ENCODE measurements at regions not wholly inside any gene's neighbourhood (a gene's known extent, or its start where the extent isn't known, plus 50 kb on each side); places are given as distances from the start of the nearest gene placed in this dataset.
A peak's percentile ranks its signal among the peaks of the same experiment; 100 is the strongest.
"Not testable (repeated sequence)": the region's sequence is repeated elsewhere in the genome, so short reads cannot be mapped to it uniquely, and the experiment has no call there.

DNA sequence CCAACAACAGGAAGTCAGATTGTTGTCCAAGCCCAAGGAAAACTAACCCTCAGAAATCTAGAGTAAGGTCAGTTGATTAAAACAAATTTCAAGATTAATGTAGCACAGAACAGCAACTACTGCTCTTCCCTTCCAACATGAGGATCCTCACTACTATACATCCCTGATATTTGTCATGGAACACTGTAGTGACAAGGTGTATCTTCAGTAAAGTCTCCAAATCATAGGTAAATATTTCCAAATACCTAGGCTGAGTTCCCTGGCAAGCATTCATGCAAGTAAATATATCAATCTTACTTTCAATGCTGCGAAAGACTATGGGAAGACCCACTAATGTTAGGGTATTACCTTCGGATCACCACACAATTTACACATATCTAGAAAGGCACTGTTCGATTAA, 986.9 kb upstream of the ARRDC3 start:
- no peak for DNase-seq

- no peak for DNase-seq
These were observed 986.5 kb upstream of the ARRDC3 start for GRCh38 chr5:92369587-92369986.

DNA sequence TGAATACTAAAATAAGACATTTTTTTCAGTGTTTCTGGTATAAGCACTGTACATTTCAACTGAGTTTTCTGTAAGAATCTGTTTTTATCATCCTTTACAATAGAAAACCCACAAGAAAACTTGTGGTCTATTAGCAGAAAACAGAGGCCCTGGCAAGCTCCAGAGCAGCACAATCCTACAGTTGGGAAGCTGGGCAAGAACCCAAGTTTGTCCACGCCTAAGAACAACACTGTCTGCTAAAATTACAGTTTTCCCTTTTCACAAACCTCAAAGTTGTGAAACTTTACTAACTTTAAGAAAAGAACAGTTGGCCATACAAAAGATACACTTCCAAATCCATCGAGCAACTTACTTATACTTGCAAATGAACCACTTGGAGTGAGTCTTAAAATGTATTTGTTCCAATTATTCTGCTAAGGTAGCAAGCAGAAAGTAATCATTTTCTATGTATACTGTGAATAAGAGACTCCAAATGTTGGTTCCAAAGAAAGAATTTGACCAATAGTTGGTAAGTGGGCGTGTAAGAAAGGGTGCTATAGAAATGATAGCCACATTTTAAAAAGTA, 982.0 kb upstream of the ARRDC3 start:
- DNase-seq: no peak

DNA sequence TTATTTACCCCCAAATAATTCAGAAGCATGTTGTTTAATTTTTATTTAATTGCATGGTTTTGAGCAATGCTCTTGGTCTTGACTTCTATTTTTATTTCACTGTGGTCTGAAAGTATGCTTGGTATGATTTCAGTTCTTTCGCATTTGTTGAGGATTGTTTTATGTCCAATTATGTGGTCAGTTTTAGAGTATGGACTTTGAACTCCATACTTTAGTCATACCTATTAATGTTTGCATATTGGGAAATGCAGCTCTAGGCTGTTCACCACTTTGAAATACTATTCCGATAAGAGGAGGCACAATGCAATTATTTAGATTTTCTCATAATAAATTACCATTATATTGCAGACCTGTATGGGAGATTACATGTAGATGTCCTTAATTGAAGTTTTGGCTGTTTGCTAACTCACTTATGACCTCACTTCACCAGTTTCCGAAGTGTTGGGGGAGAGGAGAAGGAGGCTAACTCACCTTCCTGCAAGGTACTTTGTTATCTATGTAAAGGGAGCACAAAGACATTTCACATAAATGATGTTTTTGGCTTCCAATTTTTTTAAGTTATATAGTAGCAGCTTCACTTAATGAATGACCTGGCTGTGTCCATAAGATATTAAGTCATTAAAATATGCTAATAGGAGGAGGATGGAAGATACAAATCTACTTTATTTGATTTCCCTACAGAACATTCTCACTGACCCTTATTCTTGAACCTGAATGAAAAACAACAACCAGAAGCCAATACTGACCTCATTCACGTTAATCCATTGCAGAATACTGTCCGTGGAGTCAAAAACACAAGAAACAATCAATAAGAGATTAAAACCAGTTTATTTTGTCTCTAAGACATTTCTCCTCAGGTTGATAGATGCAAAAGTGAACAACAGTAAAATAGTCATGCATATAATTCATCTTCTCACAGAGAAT, 970.3 kb upstream of the ARRDC3 start:
- no peak for DNase-seq

GRCh38 chr5:92337772-92338234, 954.7 kb upstream of the ARRDC3 start:
- no peak for DNase-seq

DNA sequence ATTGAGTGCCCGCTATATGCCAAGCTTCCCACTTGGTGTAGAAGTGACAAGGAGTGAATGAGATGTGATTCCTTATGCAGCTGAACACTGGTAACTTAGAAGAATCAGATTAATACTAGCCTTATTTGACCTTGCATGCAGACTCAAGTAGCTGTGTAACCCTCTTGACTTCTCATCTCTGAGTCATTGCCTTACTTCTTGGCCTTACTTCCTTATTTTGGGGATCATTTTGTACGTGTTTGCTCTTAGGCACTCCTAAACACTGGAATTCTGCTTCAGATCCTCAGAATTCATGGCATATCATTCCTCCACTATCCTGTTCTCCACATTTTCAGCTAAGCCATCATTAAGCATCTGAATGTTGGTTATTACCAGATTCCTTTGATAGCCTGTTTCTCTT, 948.9 kb upstream of the ARRDC3 start:
- no peak for DNase-seq

DNA sequence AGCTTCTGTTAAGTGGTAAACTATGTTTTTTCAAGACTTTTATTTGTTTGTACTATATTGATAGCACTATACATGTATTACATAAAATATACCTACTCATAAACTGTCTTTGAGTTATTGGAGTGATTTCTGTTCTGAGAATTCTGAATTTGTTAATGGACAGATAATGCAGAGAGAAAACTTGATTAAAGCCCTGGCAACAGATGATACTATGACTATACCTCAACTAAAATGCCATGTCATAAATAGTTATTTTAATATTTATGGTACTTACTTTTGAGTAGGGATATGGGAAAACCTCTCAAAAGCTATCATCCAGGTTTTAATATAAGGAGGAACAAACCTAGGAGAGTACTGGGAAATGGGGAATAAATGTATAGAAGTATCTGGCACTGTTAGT, 947.2 kb upstream of the ARRDC3 start:
- DNase-seq: no peak

GRCh38 chr5:92329759-92330158, 946.6 kb upstream of the ARRDC3 start:
- DNase-seq: no peak

DNA sequence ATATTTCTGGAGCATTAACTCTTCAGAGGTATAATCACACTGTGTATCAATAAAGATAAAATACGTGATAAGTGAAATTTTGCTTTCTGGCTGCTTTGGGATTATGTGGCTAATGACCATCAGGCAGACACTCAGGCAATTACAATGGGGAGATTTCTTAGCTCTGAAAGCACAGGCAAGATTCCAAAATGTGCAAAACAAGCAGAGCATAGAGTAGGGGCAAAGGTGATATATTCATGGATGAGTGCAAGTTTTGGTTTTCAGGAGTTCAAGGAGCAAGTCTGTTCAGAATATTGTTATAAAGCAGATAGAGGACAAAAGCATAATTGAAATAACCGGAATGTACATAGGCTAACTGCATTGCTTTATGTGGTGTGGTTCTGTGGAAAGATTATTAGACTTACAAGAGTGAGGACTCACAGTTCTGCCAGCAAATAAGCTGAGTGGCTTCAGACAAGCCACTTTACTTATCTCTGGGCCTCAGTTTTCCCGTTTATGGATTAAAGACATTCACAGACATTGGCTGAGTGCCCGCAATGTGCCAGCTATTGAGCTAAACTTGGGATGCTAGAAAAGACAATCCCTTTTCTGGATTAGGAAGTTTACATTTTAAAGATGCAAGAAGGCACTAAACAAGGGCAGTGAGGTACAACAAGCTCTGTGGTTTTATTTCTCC, 945.6 kb upstream of the ARRDC3 start:
- no peak for DNase-seq

- DNase-seq: no peak
These were observed 937.3 kb upstream of the ARRDC3 start for GRCh38 chr5:92320446-92320845.

DNA sequence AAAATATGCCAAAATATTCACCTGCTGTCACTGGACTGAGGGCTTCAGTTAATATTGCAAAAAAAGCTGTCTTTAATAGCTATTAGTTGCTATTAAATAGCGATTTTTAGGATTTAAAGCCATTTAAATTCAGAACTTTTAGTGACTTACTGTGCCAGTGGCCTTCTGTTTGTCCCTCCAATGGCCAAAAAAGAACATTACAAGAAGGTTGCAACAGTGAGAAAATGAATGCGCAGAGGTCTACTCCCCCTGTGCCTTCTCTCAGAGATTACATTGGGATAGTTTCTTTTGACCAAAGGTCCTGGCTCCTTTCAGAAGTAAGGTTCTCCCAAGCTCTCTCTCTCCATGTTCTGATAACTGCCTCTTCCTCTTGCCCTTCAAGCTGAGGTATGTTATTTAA, 930.3 kb upstream of the ARRDC3 start:
- no peak for DNase-seq

GRCh38 chr5:92309336-92309991, 926.3 kb upstream of the ARRDC3 start:
- DNase-seq: peak; percentile 51

- DNase-seq: no peak
These were observed 925.6 kb upstream of the ARRDC3 start for GRCh38 chr5:92308679-92309078.

DNA sequence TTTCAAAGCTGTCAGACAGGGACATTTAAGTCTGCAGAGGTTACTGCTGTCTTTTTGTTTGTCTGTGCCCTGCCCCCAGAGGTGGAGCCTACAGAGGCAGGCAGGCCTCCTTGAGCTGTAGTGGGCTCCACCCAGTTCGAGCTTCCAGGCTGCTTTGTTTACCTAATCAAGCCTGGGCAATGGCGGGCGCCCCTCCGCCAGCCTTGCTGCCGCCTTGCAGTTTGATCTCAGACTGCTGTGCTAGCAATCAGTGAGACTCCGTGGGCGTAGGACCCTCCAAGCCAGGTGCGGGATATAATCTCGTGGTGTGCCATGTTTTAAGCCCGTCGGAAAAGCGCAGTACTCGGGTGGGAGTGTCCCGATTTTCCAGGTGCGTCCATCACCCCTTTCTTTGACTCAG, 919.2 kb upstream of the ARRDC3 start:
- not testable (repeated sequence) for DNase-seq

DNA sequence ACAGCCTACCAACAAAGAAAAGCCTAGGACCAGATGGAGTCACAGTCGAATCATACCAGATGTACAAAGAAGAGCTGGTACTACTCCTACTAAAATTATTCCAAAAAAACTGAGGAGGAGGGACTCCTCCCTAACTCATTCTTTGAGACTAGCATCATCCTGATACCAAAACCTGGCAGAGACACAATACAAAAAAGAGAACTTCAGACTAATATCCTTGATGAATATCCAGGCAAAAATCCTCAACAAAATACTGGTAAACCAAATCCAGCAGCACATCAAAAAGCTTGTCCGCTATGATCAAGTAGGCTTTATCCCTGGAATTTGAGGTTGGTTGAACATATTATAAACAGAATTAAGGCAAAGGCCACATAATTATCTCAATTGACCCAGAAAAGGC, 900.4 kb upstream of the ARRDC3 start:
- DNase-seq: no peak

DNA sequence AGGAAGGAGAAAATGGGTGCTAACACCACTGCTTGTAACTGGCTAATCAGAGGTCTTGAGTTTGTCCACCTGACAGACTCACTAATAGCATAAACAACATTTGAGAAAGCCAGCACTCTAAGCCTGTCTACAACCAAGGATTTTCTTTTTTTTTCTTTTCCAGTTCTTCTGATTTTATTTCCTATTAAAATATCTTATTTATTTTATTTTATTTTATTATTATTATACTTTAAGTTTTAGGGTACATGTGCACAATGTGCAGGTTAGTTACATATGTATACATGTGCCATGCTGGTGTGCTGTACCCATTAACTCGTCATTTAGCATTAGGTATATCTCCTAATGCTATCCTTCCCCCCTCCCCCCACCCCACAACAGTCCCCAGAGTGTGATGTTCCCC, 888.6 kb upstream of the ARRDC3 start:
- not testable (repeated sequence) for DNase-seq

GRCh38 chr5:92268343-92268742, 885.2 kb upstream of the ARRDC3 start:
- no peak for DNase-seq

- no peak for DNase-seq
These were observed 884.7 kb upstream of the ARRDC3 start for GRCh38 chr5:92267830-92268229.

DNA sequence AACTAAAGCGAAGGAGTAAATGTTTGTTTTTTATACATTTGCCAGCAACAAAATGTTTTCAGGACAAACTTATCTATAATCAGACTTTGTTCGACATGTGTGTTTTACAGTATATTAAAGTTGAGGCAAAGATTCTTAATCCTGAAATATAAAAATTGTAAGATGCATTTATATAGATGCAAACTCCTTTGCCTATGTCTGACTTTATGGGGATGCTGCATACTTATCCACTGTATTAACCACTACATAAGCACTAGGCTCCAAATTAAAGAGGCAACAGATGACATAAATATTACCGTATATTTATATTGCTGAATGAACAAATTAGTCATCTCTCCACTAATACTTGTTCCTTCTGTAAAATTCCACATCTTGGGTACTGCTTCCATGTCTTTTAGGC, 882.7 kb upstream of the ARRDC3 start:
- DNase-seq: no peak

DNA sequence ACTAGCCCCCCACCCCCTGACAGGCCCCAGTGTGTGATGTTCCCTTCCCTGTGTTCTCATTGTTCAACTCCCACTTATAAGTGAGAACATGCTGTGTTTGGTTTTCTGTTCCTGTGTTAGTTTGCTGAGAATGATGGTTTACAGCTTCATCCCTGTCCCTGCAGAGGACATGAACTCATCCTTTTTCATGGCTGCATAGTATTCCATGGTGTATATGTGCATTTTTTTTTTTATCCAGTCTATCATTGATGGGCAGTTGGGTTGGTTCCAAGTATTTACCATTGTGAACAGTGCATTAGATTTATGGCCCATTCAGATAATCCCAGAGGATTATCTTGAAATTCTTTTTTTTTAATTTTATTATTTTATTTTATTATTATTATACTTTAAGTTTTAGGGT, 872.5 kb upstream of the ARRDC3 start:
- not testable (repeated sequence) for DNase-seq

DNA sequence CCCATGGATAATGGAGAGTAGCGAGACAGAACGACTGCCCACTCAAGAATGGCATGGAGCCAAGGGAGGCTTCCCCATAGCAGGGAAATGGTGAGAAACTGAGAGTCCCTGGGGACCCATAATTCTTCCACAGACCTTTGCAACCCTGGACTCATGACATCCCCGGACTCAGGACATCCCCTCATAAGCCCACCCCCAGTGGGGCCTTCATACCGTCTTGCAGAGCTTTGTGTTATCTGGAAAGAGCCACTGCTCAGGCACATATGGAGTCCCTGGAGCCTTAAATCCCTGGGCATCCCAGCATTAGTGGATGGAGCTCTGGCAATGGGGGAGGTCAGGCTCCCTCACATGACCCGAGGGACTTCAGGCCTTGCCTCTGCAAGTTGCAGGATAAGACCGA, 865.4 kb upstream of the ARRDC3 start:
- DNase-seq: no peak

- no peak for DNase-seq
These were observed 859.1 kb upstream of the ARRDC3 start for GRCh38 chr5:92242170-92242569.

GRCh38 chr5:92237896-92238295, 854.8 kb upstream of the ARRDC3 start:
- DNase-seq: no peak

All from NCI-H1092 treated with DMSO at 0.1 percent for 48 hours (cell line).